Activated CD4-positive, alpha-beta T cell treated with anti-CD3 and anti-CD28 coated beads for 48 hours (primary cell): ENCODE measurements at regions not wholly inside any gene's neighbourhood (a gene's known extent, or its start where the extent isn't known, plus 50 kb on each side); places are given as distances from the start of the nearest gene placed in this dataset.

Experiments
- DNase-seq: peaks from one replicate; pipeline ENCODE4 v3.0.0-alpha.2; 2020

GRCh38 chr9:73805111-73805510 is 653.4 kb downstream of the ANXA1 start:
- DNase-seq: no peak

GRCh38 chr9:73805853-73806458 is 654.3 kb downstream of the ANXA1 start:
- no peak for DNase-seq

GRCh38 chr9:73806876-73807275 is 655.2 kb downstream of the ANXA1 start:
- no peak for DNase-seq

DNA sequence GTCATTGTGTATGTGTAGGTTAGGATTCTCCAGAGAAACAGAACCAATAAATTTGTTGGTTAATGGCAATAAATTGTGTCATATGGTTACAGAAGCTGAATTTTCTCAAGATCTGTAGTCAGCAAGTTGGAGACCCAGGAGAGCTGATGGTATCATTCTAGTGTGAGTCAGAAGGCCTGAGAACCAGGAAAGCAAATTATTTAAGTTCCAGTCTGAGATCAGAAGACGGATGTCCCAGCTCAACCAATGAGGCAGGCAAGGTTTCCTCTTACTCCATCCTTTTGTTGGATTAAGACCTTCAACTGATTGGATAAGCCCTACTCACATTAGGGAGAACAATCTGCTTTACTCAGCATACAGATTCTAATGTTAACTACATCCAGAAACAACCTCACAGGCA is 656.3 kb downstream of the ANXA1 start:
- no peak for DNase-seq

DNA sequence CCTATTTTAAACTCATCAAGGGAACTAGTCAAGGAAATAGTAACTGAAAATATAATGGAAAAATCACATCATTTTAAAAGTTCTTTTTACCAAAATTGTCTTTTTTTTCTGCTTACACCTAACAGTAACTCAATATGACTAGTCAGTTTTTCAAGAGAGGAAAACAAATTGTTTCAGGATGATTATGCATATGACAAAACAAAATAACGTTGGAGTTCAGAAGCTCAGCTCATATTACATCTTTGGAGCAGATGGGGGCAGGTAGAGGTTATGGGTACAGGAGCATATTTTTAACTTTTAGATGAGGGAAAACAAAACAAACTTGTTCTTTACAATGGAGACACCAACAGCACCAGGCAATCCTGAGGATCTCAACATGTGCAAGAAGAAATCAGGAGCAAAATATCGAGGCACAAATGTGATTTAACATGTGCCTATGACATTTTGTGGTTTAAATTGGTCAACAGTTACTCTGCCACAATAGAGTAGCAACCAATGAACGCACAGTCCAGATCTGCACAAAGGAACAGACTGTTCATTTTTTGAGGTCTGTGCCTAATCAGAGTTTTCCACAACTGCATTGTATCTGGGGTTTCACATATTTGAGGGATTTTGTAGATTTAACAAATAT is 659.0 kb downstream of the ANXA1 start:
- DNase-seq: no peak

DNA sequence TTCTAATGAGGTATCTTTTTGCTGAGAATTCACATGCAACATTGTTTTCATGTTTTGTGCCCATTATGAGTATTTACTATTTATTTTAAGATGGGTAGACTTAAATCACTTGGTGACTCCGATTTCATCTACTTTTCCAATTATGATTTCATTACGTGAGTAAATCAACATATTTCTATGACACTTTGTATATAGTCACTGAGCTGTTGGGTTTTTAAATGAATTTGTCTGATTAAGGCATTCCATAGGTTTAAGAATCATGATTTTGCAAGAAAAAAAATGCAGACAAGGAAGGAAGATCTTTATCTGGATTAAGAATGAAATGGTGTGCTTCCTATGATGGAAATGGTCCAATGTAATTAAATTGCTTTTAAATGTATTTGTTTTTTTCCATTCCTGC is 661.9 kb downstream of the ANXA1 start:
- DNase-seq: no peak

DNA sequence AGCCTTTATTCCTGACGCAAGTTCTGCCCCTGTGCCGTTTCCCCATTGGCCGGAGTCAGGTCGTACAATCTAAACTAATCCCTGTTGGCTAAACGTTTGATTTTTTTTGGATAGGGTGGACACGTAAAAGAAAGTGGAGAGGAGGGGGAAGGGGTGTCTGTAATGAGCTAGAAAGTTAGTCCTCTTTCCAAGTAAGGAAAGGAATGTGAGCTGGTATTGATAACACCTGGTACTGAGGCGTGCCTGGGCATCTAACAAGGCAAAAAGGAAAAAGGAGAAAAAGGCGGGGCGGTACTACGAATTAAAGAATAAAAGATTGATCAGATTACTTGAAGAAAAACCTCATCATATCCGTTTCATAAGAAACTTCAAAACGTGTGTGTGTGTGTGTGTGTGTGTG is 665.2 kb downstream of the ANXA1 start:
- DNase-seq: no peak

DNA sequence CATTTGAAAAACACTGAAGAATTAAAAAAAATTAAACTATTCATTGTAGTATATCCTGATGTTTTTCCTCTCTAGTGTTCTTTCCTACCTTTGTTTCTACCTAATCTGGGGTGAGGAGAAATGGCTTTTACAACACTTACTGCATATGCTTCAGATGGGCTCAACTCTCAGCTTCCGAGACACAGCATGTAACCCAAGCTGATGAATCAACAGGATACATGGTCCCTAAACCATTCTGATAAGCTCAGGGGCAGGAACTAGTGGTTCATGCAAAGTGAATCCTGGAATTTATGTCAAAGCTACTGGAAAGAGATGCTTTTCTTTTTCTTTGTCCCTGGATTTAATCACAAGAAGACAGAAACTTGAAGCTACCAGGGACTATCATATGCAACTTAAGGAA is 672.5 kb upstream of the RORB start:
- no peak for DNase-seq

DNA sequence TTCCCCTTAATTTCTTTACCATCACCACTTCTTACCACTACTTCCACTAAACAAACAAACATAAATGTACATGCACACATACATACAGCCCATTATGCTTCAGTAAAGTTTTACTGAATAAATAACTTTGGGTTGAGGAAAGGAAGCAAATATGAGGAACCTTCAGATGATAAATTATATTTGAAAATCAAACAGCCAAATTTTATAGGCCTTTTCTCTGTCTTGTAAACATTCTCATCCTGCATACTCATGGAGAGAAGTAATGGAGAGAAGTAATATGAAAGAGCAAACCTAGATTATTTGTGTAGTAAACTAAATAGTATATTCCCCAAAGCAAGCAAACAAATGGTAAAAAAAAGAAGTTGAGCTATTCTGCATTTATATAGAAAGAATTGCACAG is 658.3 kb upstream of the RORB start:
- no peak for DNase-seq

GRCh38 chr9:73839471-73839870 is 657.7 kb upstream of the RORB start:
- no peak for DNase-seq

DNA sequence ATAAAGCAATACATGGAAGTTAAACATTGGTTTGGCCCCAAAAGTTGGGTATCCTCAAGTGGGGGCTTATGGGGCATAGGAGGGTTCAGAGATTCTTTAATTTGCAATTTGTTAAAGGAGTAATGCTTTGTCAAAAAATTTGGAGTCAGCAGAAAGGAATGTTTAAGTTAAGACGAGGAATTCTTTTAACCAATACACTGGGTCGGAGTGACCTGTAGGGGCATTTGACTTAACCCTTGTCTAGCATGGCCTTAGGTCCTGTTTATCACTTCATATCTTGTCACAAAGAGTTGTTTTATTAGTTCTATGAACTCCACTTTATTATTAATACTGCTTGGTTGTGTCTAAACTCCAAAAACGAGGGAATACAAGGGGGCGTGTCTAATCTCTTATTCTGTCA is 656.1 kb upstream of the RORB start:
- no peak for DNase-seq

DNA sequence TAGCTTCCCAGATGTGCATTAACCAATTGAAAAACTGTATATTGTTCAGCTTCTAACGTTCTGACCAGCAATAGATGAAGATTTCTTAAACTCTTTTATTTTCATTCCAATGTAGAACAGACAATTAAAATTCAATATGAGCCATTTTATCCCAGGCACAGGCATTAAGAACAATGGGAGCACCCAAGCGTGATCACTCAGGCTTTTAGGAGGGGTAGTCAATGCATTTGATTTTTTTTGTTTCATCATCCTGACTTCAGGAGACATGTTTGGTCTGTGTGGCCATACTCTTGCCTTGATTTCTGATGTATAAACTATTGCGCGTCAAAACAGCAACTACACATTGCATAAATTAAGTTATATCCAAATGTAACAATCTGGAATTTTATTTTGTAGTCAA is 653.0 kb upstream of the RORB start:
- DNase-seq: no peak

DNA sequence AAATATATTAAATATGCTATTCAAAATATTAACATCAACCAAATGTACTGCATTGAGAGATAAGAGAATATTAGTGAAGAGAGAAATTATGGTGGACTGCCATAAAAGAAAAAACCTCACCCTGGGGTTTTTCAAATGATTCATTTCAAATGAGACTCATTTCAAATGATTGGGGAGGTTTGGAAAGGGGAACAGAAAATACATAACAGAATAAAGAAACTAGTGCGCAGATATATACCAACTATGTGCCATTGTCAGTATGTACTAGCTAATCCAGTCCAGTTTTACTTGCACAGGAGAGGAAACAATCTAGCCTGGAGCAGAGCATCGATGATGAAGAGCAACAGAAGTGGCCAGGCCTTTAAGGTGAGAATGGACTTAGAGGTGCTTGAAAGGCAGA is 651.6 kb upstream of the RORB start:
- no peak for DNase-seq

- DNase-seq: no peak
Observed at GRCh38 chr9:73845954-73846690, 651.0 kb upstream of the RORB start.

- DNase-seq: no peak
Observed at GRCh38 chr9:73847536-73847935, 649.6 kb upstream of the RORB start.

DNA sequence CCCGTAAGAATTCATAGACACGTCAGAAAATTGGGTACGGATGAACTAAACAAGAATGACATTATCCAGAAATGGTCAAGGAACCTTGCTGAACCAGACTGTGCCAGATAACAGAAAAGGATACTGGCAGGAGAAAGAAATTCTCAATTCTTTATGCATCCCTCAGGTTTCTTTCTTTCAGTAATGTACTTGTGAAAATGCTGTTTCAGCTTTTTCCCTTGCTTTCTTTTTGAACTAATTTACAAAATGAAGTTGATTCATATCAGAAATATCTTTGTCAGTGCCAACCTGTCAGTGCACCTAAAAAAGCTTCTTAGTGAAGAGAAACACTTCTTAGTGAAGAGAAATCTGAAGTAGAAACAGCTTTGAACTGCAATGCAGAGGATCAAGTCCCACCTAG is 643.6 kb upstream of the RORB start:
- DNase-seq: no peak

DNA sequence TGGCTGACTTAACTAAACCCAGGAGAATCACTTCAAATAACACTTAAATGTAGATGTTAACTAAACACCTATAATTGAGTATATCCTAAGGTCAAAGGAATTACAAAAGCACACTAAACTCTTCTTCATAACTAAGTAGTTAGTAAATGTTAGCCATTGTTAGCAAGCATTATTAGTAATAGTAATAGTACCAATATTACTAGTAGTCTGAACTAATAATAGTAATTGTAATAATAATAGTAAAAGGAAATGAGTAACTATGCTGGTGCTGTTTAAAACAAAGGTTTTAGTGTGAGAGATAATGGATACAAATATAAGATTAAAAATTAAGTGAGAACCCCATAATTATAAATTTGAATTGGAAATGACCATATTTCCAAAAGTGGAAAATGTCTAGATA is 641.9 kb upstream of the RORB start:
- no peak for DNase-seq

GRCh38 chr9:73863924-73864323 is 633.2 kb upstream of the RORB start:
- no peak for DNase-seq

DNA sequence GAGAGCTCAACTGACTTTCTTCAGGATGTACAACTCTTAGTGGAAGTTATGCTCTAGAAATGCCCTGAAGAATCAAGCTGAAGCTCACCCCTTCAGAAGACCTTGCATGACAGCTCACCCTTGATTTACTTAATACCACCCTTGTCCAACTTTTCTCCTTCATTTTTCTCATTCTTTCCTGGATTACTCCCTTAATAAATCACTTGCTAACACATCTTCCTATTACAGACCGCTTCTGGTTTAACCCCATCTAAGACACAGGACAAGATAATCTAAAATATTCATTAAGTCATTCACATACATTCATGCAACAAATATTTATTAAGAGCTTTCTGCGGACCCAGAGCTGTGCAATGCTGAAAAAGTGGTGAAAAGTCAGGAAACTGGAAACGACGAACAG is 630.7 kb upstream of the RORB start:
- DNase-seq: no peak

DNA sequence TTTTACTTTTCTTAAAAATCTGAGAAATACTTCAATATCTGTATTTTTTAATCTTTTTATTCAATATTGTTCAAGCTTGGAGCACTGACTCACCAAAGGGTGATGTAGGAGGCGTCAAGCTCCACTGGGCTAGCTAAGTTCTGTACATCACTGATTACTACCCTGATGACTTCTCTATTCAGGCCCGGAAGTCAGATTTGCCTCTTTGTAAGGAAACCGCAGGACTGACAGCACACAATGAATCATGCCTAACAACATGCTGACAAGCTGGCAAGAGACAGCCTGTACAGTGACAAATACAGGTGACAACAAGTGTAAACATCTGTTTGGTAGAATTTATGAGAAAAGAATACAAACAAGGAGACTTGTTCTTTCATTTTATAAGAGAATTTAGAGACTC is 627.9 kb upstream of the RORB start:
- DNase-seq: peak; percentile 21

GRCh38 chr9:73871636-73872035 is 625.5 kb upstream of the RORB start:
- no peak for DNase-seq

GRCh38 chr9:73872701-73873100 is 624.4 kb upstream of the RORB start:
- DNase-seq: no peak

DNA sequence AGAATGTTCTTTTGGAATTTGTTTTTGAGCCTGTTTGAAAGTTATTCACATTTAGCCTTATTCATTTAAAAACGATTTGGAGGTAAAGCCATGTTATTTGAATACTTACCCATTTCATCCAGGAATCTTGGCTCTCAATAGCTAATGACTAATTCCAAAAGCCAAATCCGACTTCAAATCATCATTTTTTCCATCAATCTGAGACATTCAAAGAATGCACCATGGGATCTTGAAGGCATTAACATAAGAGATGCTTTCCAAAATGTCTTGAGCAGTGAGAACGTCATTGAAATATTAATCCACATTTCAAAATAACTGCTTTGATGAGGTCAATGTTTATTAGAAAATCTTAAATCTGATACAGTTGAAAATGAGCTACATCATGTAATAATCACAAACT is 617.0 kb upstream of the RORB start:
- no peak for DNase-seq

DNA sequence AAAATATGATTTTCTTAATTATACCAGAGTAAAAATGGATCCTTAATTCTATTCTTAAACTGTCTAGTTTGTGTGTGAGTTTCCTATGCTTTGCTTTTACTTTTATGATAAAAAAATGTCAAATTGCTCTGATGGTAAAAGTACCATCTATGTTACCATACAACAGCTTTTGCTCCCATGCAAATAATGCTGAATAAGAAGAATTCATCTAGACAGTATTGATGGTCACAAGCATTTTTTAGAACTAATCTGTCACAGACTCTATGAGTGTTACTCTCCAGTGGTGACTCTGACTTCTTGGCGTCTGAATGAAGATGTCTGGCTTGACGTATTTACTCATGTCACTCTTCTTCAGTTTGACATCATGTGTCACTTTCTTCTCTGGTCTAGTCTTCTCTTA is 608.1 kb upstream of the RORB start:
- DNase-seq: no peak
